IMR-90 (cell line): ENCODE measurements at regions not wholly inside any gene's neighbourhood (a gene's known extent, or its start where the extent isn't known, plus 50 kb on each side); places are given as distances from the start of the nearest gene placed in this dataset.
"Not testable (repeated sequence)": the region's sequence is repeated elsewhere in the genome, so short reads cannot be mapped to it uniquely, and the experiment has no call there.

Experiments used
- ATAC-seq: fragments of 200-7000 bp; cut with Tn5 transposase; 2 replicates; pipeline ENCODE4 v1.9.1; 2020; ENCODE audit warnings: low read depth, mild to moderate bottlenecking, moderate library complexity
- BruUV-seq: library from RNA; stranded (reverse); fragments of 400-500 nt; replicated peaks from 2 replicates; lab custom pipeline; 2021; lab: Mats Ljungman, UMichigan
- CTCF ChIA-PET: fragments of 300-600 bp; formaldehyde crosslinking; extraction: SDS; loops from one replicate; lab custom pipeline; 2021; ENCODE audit warnings: antibody characterized with exemption; lab: Yijun Ruan, JAX
- POLR2A ChIA-PET: fragments of 300-600 bp; sonication (Branson Sonifier 250); formaldehyde crosslinking; loops from one replicate; lab custom pipeline; 2022; ENCODE audit warnings: antibody characterized with exemption; ENCODE audit not compliant: unreplicated experiment; lab: Charles Lee
- DNase-seq: peaks from one replicate; pipeline ENCODE4 v3.0.0; 2013
- H2AFZ ChIP-seq: replicated peaks from 2 replicates; pipeline ENCODE3; 2013; ENCODE audit warnings: low read length, mild to moderate bottlenecking; ENCODE audit not compliant: poor library complexity
- H2AK5ac ChIP-seq: 2 replicates; pipeline ENCODE4 v1.6.1; 2013; ENCODE audit warnings: low read depth, low read length, inconsistent platforms
- H2AK9ac ChIP-seq: replicated peaks from 2 replicates; pipeline ENCODE3; 2013; ENCODE audit warnings: mild to moderate bottlenecking, low read depth, low read length, moderate library complexity; ENCODE audit not compliant: poor library complexity
- H2BK120ac ChIP-seq: 2 replicates; pipeline ENCODE4 v1.6.1; 2013; ENCODE audit warnings: low read depth, low read length, inconsistent platforms
- H2BK15ac ChIP-seq: 3 replicates; pipeline ENCODE4 v1.6.1; 2013; ENCODE audit warnings: low read depth, low read length, inconsistent platforms
- H2BK20ac ChIP-seq: 2 replicates; pipeline ENCODE4 v1.6.1; 2013; ENCODE audit warnings: low read depth, mild to moderate bottlenecking, inconsistent platforms, low read length, moderate library complexity
- H2BK5ac ChIP-seq: 2 replicates; pipeline ENCODE4 v1.6.1; 2013; ENCODE audit warnings: mild to moderate bottlenecking, low read depth, low read length, inconsistent platforms; ENCODE audit not compliant: poor library complexity, severe bottlenecking
- H3K14ac ChIP-seq: replicated peaks from 2 replicates; pipeline ENCODE4 v1.6.1; 2013; ENCODE audit warnings: low read depth, low read length, inconsistent platforms
- H3K18ac ChIP-seq: 2 replicates; pipeline ENCODE4 v1.6.1; 2013; ENCODE audit warnings: low read depth, low read length, control low read depth
- H3K23ac ChIP-seq: 2 replicates; pipeline ENCODE4 v1.6.1; 2013; ENCODE audit warnings: low read depth, low read length, inconsistent platforms
- H3K27ac ChIP-seq: 2 replicates; pipeline ENCODE4 v1.5.1; 2013; ENCODE audit warnings: mild to moderate bottlenecking, control low read depth, low read length; ENCODE audit not compliant: insufficient read depth
- H3K27me3 ChIP-seq: 2 replicates; pipeline ENCODE4 v1.6.1; 2013; ENCODE audit warnings: low read length; ENCODE audit not compliant: control insufficient read depth, insufficient read depth
- H3K36me3 ChIP-seq: 2 replicates; pipeline ENCODE4 v1.6.1; 2013; ENCODE audit warnings: low read length, mixed read lengths; ENCODE audit not compliant: control insufficient read depth, insufficient read depth
- H3K4ac ChIP-seq: 2 replicates; pipeline ENCODE4 v1.6.1; 2013; ENCODE audit warnings: low read depth, low read length, inconsistent platforms
- H3K4me1 ChIP-seq: 2 replicates; pipeline ENCODE4 v1.6.1; 2013; ENCODE audit warnings: low read length, mixed read lengths; ENCODE audit not compliant: control insufficient read depth, insufficient read depth
- H3K4me2 ChIP-seq: 2 replicates; pipeline ENCODE4 v1.6.1; 2013; ENCODE audit warnings: low read depth, mild to moderate bottlenecking, control low read depth, low read length, moderate library complexity
- H3K4me3 ChIP-seq: 2 replicates; pipeline ENCODE4 v1.5.1; 2013; ENCODE audit warnings: low read depth, mild to moderate bottlenecking, control low read depth, low read length, moderate library complexity; ENCODE audit not compliant: insufficient read depth
- H3K56ac ChIP-seq: 2 replicates; pipeline ENCODE4 v1.6.1; 2013; ENCODE audit warnings: low read length, inconsistent platforms; ENCODE audit not compliant: insufficient read depth; ENCODE audit errors: extremely low read depth
- H3K79me1 ChIP-seq, 2 experiments: 2 replicates each; pipeline ENCODE4 v1.6.1; 2013; ENCODE audit warnings: low read length in 2 of 2, inconsistent platforms in 1 of 2, low read depth in 1 of 2
- H3K9ac ChIP-seq: 2 replicates; pipeline ENCODE4 v1.6.1; 2013; ENCODE audit warnings: low read depth, low read length, control low read depth
- H3K9me1 ChIP-seq: 2 replicates; pipeline ENCODE4 v1.6.1; 2013; ENCODE audit warnings: low read length, inconsistent platforms; ENCODE audit not compliant: insufficient read depth
- H3K9me3 ChIP-seq: 2 replicates; pipeline ENCODE4 v1.6.1; 2013; ENCODE audit warnings: low read length; ENCODE audit not compliant: control insufficient read depth, insufficient read depth
- H4K20me1 ChIP-seq: 2 replicates; pipeline ENCODE4 v1.6.1; 2013; ENCODE audit warnings: low read length, inconsistent platforms; ENCODE audit not compliant: insufficient read depth
- H4K5ac ChIP-seq: 2 replicates; pipeline ENCODE4 v1.6.1; 2013; ENCODE audit warnings: mild to moderate bottlenecking, low read depth, low read length, control low read depth
- H4K8ac ChIP-seq, 2 experiments: 2 replicates each; pipeline ENCODE4 v1.6.1; 2013; ENCODE audit warnings: low read depth in 2 of 2, low read length in 2 of 2, control low read depth in 1 of 2, inconsistent platforms in 1 of 2
- H4K91ac ChIP-seq: 2 replicates; pipeline ENCODE4 v1.6.1; 2013; ENCODE audit warnings: low read depth, low read length, inconsistent platforms; ENCODE audit not compliant: insufficient read depth
- WGBS, 2 experiments: methylation state at CpG; one replicate each; pipeline versions ENCODE4 v1.1.5 to v1.1.7; 2013; ENCODE audit warnings: missing lambda C conversion rate in 2 of 2; ENCODE audit not compliant: insufficient read length in 1 of 2; ENCODE audit errors: extremely low coverage in 2 of 2; 5-methylcytosine and 5-hydroxymethylcytosine counted together
- dilution Hi-C: fragments of 300-500 bp; cut with HindIII; formaldehyde crosslinking; loops from one replicate; pipeline ENCODE4 v1.14.3; 2018; ENCODE audit warnings: low sequenced_read_pairs; ENCODE audit not compliant: unreplicated experiment
- in situ Hi-C: fragments of 300-500 bp; cut with MboI; formaldehyde crosslinking; loops from 3 replicates; pipeline ENCODE4 v1.14.3; 2019; ENCODE audit warnings: low sequenced_read_pairs, inconsistent platforms, mixed read lengths
- intact Hi-C: fragments of 100-400 bp; cut with micrococcal nuclease; formaldehyde crosslinking; loops from 2 replicates; pipeline ENCODE4 v1.10.0; 2022

DNA sequence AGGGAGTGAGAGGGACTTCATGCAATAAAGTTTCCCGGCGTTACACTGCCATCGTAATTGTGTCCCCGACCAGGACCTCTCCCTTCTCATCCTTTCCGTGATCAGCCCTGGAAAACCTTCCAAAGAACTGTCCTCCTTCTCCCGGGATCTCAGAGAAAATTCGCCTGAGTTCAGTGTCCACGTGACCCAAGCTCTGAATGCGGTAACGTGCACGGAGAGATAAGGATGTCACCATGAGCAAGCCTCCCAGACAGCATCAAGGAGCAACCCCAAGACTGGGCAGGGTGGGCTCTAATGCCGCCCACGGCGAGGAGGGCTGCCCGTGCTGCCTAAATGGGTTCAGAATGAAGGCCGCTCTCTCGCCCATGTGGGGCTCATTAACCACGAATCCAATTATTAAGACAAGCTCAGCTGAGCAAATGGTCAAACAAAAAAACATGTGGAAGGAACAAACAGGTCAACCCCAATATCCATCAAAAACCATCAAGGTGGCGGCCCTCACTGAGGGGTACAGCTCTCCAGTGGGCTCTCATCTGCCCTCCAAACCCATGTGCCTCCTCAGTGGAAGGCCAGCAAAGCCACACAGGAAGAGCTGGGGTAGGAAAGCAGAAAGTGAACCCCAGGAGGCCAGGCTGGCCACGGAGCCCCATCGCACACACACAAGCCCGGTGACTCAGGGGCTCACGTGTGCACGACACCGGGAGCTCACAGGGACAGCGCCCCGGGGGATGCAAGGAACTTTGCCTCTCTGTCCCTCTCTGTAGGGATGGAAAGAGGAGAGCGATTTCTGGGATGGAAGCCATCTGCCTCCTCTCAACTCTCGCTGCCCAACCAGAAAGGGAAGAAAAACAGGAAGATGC, 62.0 kb downstream of the ART5 start:
- CTCF ChIA-PET: not testable (repeated sequence)

GRCh38 chr11:3576066-3576604, 65.7 kb downstream of the ART5 start:
- H3K4me1 ChIP-seq, H2AK5ac ChIP-seq, POLR2A ChIA-PET, H3K4ac ChIP-seq, H2BK20ac ChIP-seq, H2BK120ac ChIP-seq, H3K23ac ChIP-seq, H3K14ac ChIP-seq, H3K36me3 ChIP-seq, H3K4me2 ChIP-seq, H2AFZ ChIP-seq, H3K9me1 ChIP-seq, DNase-seq, H3K9me3 ChIP-seq, H3K18ac ChIP-seq, H4K20me1 ChIP-seq, intact Hi-C loops, H4K5ac ChIP-seq, BruUV-seq, H3K56ac ChIP-seq, H2BK15ac ChIP-seq, H3K79me1 ChIP-seq, H2BK5ac ChIP-seq, in situ Hi-C loops, H3K27ac ChIP-seq, H3K4me3 ChIP-seq, ATAC-seq, H3K9ac ChIP-seq, H3K27me3 ChIP-seq, dilution Hi-C loops, CTCF ChIA-PET, H4K91ac ChIP-seq, H2AK9ac ChIP-seq, H4K8ac ChIP-seq: not testable (repeated sequence)
- WGBS, 2 experiments: 0% methylated on average over 1 of the region's 12 CpGs; no CpG with 5 or more reads in 1 of the 2 experiments

More for the DNA sequence above, 62.0 kb downstream of the ART5 start:
- H4K91ac ChIP-seq, H3K27me3 ChIP-seq, H3K9ac ChIP-seq, H3K4me1 ChIP-seq, H2BK120ac ChIP-seq, H3K9me3 ChIP-seq, ATAC-seq, H3K9me1 ChIP-seq, dilution Hi-C loops, DNase-seq, H3K56ac ChIP-seq, H2BK5ac ChIP-seq, H2AK9ac ChIP-seq, H3K18ac ChIP-seq, H2BK20ac ChIP-seq, H4K8ac ChIP-seq, H2BK15ac ChIP-seq, H3K23ac ChIP-seq, POLR2A ChIA-PET, H2AFZ ChIP-seq, H4K20me1 ChIP-seq, intact Hi-C loops, H3K4ac ChIP-seq, H4K5ac ChIP-seq, H3K36me3 ChIP-seq, H2AK5ac ChIP-seq, H3K4me2 ChIP-seq, in situ Hi-C loops, BruUV-seq, H3K14ac ChIP-seq, H3K4me3 ChIP-seq, H3K79me1 ChIP-seq, H3K27ac ChIP-seq: not testable (repeated sequence)
- 56% methylated on average over 5 of the region's 29 CpGs; no CpG with 5 or more reads in 1 of the 2 experiments for WGBS, 2 experiments
